Heart right ventricle (tissue), 16 donors: ENCODE measurements at regions not wholly inside any gene's neighbourhood (a gene's known extent, or its start where the extent isn't known, plus 50 kb on each side); places are given as distances from the start of the nearest gene placed in this dataset.

Experiments used
- ATAC-seq, 8 donors: fragments of 200-7000 bp; cut with Tn5 transposase; one replicate each; pipeline ENCODE4 v1.9.1; 2020; ENCODE audit warnings: mild to moderate bottlenecking in 8 of 8, moderate library complexity in 8 of 8, moderate number of reproducible peaks in 1 of 8
- DNase-seq, 2 donors: peaks; one replicate each; pipeline ENCODE4 v3.0.0-alpha.2; 2020
- H3K27ac ChIP-seq, 10 donors: fragments of 200-600 bp; sonication (generic) in 2 of 10; one replicate each; pipeline versions ENCODE4 v1.5.0 to v1.8.0; 2020 to 2022; ENCODE audit warnings: mild to moderate bottlenecking in 3 of 10
- H3K27me3 ChIP-seq, 7 donors: fragments of 200-600 bp; one replicate each; pipeline ENCODE4 v1.8.0; 2021 to 2022; ENCODE audit warnings: mild to moderate bottlenecking in 2 of 7
- H3K36me3 ChIP-seq, 9 donors: fragments of 200-600 bp; sonication (generic) in 1 of 9; one replicate each; pipeline versions ENCODE4 v1.5.0 to v1.8.0; 2020 to 2022; ENCODE audit warnings: mild to moderate bottlenecking in 2 of 9
- H3K4me1 ChIP-seq, 9 donors: fragments of 200-600 bp; sonication (generic) in 1 of 9; one replicate each; pipeline versions ENCODE4 v1.5.0 to v1.8.0; 2020 to 2022; ENCODE audit warnings: mild to moderate bottlenecking in 4 of 9
- H3K4me3 ChIP-seq, 10 donors: fragments of 200-600 bp; sonication (generic) in 2 of 10; one replicate each; pipeline versions ENCODE4 v1.5.0 to v1.8.0; 2020 to 2022; ENCODE audit warnings: mild to moderate bottlenecking in 7 of 10, moderate library complexity in 2 of 10
- H3K9me3 ChIP-seq, 11 donors: fragments of 200-600 bp in 10 of 11; sonication (generic) in 2 of 11; one replicate each; pipeline versions ENCODE4 v1.5.0 to v1.8.0; 2013 to 2022; ENCODE audit warnings: mild to moderate bottlenecking in 2 of 11, control low read depth in 1 of 11, moderate library complexity in 1 of 11
- CTCF ChIP-seq, 9 donors: fragments of 200-600 bp; sonication (generic) in 2 of 9; IDR thresholded peaks; one replicate each; pipeline versions ENCODE4 v1.5.0 to v1.8.0; 2021 to 2022; ENCODE audit warnings: antibody characterized with exemption in 9 of 9, mild to moderate bottlenecking in 5 of 9, moderate library complexity in 1 of 9
- WGBS, 2 donors: extraction: QIAGEN DNeasy Blood & Tissue Kit; methylation state at CpG; one replicate each; pipeline ENCODE4 v1.1.7; 2013; ENCODE audit warnings: inconsistent platforms in 1 of 2; 5-methylcytosine and 5-hydroxymethylcytosine counted together
- intact Hi-C, 10 donors: fragments of 100-400 bp; cut with DNase I; formaldehyde crosslinking; loops; one replicate each; pipeline versions ENCODE4 v1.11.1 to v1.14.2; 2022
- donor health status: Arrhythmogenic right ventricular cardiomyopathy.
- donor health status: ischemic (EF 13 %, LVEDD 7.1; RV severe dilation, severe dysfunction).
- donor health status: healthy with polysubstance abuse.
- donor health status: DM: no; HTN: yes; CAD: no.
- donor health status: DM: no; HTN: no; CAD: no.
- donor health status: ischemic (EF 25% LVEDD 6.9; RV normal size, moderate dysfunction).
- donor health status: ischemic (EF 25% LVEDD 5.7; RV mildly dilated, moderate dysfunction).
- donor health status: healthy.
- donor health status: DM: yes; HTN: yes; CAD: no.
- donor health status: Ischemic cardiomyopathy.
- donor health status: ischemic (EF 35%, LVEDD 5.7; RV mildly dilated, moderate dysfunction).
- donor health status: nonischemic (EF 11% LVEDD 7.7; RV severe dilation, severe dysfunction).
- donor health status: DM: yes; HTN: yes; CAD: no.
- donor health status: PGD.
- donor health status: ischemic (EF 29% LVEDD 5.4; RV normal size, mild dysfunction).
- donor health status: nonischemic (EF 23%, LVEDD 6.1; RV moderate dilation, normal function).

GRCh38 chr21:26652854-26653253, 79.8 kb upstream of the CYYR1 start:
- Histone ChIP-seq H3K9me3 (peaks cover 0 to 2% (median 0%) of the 10 kb centered on the region in 11 donors), H3K27me3 (no peaks in the 10 kb centered on the region), H3K36me3 (no peaks in the 10 kb centered on the region), H3K4me1 (no peaks in the 10 kb centered on the region), H3K4me3 (no peak overlapping the region), H3K27ac (no peak overlapping the region)
- 50 to 65% methylated on average over 1 of the region's 1 CpG for whole genome bisulfite sequencing, 2 donors
- no peak for TF ChIP-seq CTCF (IDR thresholded peaks at IDR 0.05)
- ATAC-seq (no peak), DNase-seq (no peak)
- intact Hi-C loops, result loop anchor here in 1 of 10 donors (5.0 kb wide), 1 partner anchor 1699 kb away; no protein-coding TSS in a partner anchor

GRCh38 chr21:26641062-26641461, 68.0 kb upstream of the CYYR1 start:
- intact Hi-C loops, result no loop called here
- H3K4me1 ChIP-seq, result no peaks in the 10 kb centered on the region
- TF ChIP-seq CTCF (IDR thresholded peaks at IDR 0.05), result no peak
- ATAC-seq (no peak), DNase-seq (no peak)
- H3K4me3 ChIP-seq, result no peak overlapping the region
- H3K36me3 ChIP-seq, result no peaks in the 10 kb centered on the region
- no peaks in the 10 kb centered on the region for H3K27me3 ChIP-seq
- H3K27ac ChIP-seq, result no peak overlapping the region
- 51 to 53% methylated on average over 1 of the region's 1 CpG for WGBS, 2 donors
- peaks cover 0 to 9% (median 0%) of the 10 kb centered on the region in 11 donors for H3K9me3 ChIP-seq

- Histone ChIP-seq H3K4me3 (no peak overlapping the region), H3K27ac (no peak overlapping the region), H3K9me3 (peaks cover 0 to 19% (median 9%) of the 10 kb centered on the region in 11 donors), H3K36me3 (no peaks in the 10 kb centered on the region), H3K27me3 (no peaks in the 10 kb centered on the region), H3K4me1 (no peaks in the 10 kb centered on the region)
- 67 to 84% methylated on average over 4 of the region's 4 CpGs for WGBS, 2 donors
- DNase-seq (no peak), ATAC-seq (no peak)
- intact Hi-C loops, result no loop called here
- TF ChIP-seq CTCF (IDR thresholded peaks at IDR 0.05), result no peak
Measured at GRCh38 chr21:26637201-26637745, 64.2 kb upstream of the CYYR1 start.

- intact Hi-C loops, result no loop called here
Measured at GRCh38 chr21:26635681-26636080, 62.6 kb upstream of the CYYR1 start.

More at GRCh38 chr21:26635681-26636080, 62.6 kb upstream of the CYYR1 start:
- Histone ChIP-seq H3K27me3 (no peaks in the 10 kb centered on the region), H3K4me3 (no peak overlapping the region), H3K9me3 (peaks cover 0 to 33% (median 14%) of the 10 kb centered on the region in 11 donors), H3K4me1 (no peaks in the 10 kb centered on the region), H3K36me3 (no peaks in the 10 kb centered on the region), H3K27ac (no peak overlapping the region)
- WGBS, 2 donors, result 59 to 79% methylated on average over 3 of the region's 3 CpGs
- TF ChIP-seq CTCF (IDR thresholded peaks at IDR 0.05), result no peak
- DNase-seq (no peak), ATAC-seq (no peak)
